ENCODE measurements at regions not wholly inside any gene's neighbourhood (a gene's known extent, or its start where the extent isn't known, plus 50 kb on each side); places are given as distances from the start of the nearest gene placed in this dataset.
"Not testable (repeated sequence)": the region's sequence is repeated elsewhere in the genome, so short reads cannot be mapped to it uniquely, and the experiment has no call there.

GRCh38 chr11:109512680-109513079, 90.7 kb downstream of the C11orf87 start:
- Mint-ChIP-seq H3K4me1 (ENCODE audit: low read depth) (no peaks in the 10 kb centered on the region), H3K27ac (no peak overlapping the region), H3K36me3 (ENCODE audit: insufficient read depth) (no peaks in the 10 kb centered on the region), H3K4me3 (ENCODE audit: low read depth) (no peak overlapping the region), H3K9me3 (ENCODE audit: low read depth) (no peaks in the 10 kb centered on the region), H3K27me3 (peaks cover 2% of the 10 kb centered on the region)
- no peak for DNase-seq (ENCODE audit: low spot score, unreplicated experiment)
- no peak for TF ChIP-seq CTCF (IDR thresholded peaks at IDR 0.05; ENCODE audit: unreplicated experiment)

GRCh38 chr11:109514313-109515018, 92.5 kb downstream of the C11orf87 start:
- no peak for TF ChIP-seq CTCF (IDR thresholded peaks at IDR 0.05; ENCODE audit: unreplicated experiment)
- H3K4me1 Mint-ChIP-seq (ENCODE audit: low read depth): no peaks in the 10 kb centered on the region

GRCh38 chr11:109519253-109519652, 97.3 kb downstream of the C11orf87 start:
- Mint-ChIP-seq H3K36me3 (ENCODE audit: insufficient read depth) (no peaks in the 10 kb centered on the region), H3K9me3 (ENCODE audit: low read depth) (no peaks in the 10 kb centered on the region), H3K4me3 (ENCODE audit: low read depth) (no peak overlapping the region), H3K4me1 (ENCODE audit: low read depth) (peaks cover 11% of the 10 kb centered on the region), H3K27me3 (no peaks in the 10 kb centered on the region), H3K27ac (no peak overlapping the region)
- no peak for DNase-seq (ENCODE audit: low spot score, unreplicated experiment)
- no peak for TF ChIP-seq CTCF (IDR thresholded peaks at IDR 0.05; ENCODE audit: unreplicated experiment)

More at GRCh38 chr11:109514313-109515018, 92.5 kb downstream of the C11orf87 start:
- no peaks in the 10 kb centered on the region for H3K9me3 Mint-ChIP-seq (ENCODE audit: low read depth)
- peaks cover 2% of the 10 kb centered on the region for H3K27me3 Mint-ChIP-seq
- DNase-seq (ENCODE audit: low spot score, unreplicated experiment): no peak
- H3K36me3 Mint-ChIP-seq (ENCODE audit: insufficient read depth): no peaks in the 10 kb centered on the region
- no peak overlapping the region for H3K27ac Mint-ChIP-seq
- no peak overlapping the region for H3K4me3 Mint-ChIP-seq (ENCODE audit: low read depth)

- H3K9me3 Mint-ChIP-seq (ENCODE audit: low read depth): no peaks in the 10 kb centered on the region
- TF ChIP-seq CTCF (IDR thresholded peaks at IDR 0.05; ENCODE audit: unreplicated experiment): no peak
- H3K27me3 Mint-ChIP-seq: no peaks in the 10 kb centered on the region
- no peaks in the 10 kb centered on the region for H3K36me3 Mint-ChIP-seq (ENCODE audit: insufficient read depth)
- H3K27ac Mint-ChIP-seq: no peak overlapping the region
- H3K4me3 Mint-ChIP-seq (ENCODE audit: low read depth): no peak overlapping the region
- H3K4me1 Mint-ChIP-seq (ENCODE audit: low read depth): peaks cover 11% of the 10 kb centered on the region
- no peak for DNase-seq (ENCODE audit: low spot score, unreplicated experiment)
These were observed 99.6 kb downstream of the C11orf87 start for GRCh38 chr11:109521571-109522086.

GRCh38 chr11:109522116-109522755, 100.2 kb downstream of the C11orf87 start:
- no peak for TF ChIP-seq CTCF (IDR thresholded peaks at IDR 0.05; ENCODE audit: unreplicated experiment)
- no peaks in the 10 kb centered on the region for H3K27me3 Mint-ChIP-seq
- no peak for DNase-seq (ENCODE audit: low spot score, unreplicated experiment)
- no peak overlapping the region for H3K4me3 Mint-ChIP-seq (ENCODE audit: low read depth)
- H3K4me1 Mint-ChIP-seq (ENCODE audit: low read depth): peaks cover 11% of the 10 kb centered on the region
- no peak overlapping the region for H3K27ac Mint-ChIP-seq
- H3K9me3 Mint-ChIP-seq (ENCODE audit: low read depth): no peaks in the 10 kb centered on the region
- no peaks in the 10 kb centered on the region for H3K36me3 Mint-ChIP-seq (ENCODE audit: insufficient read depth)

- not testable (repeated sequence) for H3K4me3 Mint-ChIP-seq (ENCODE audit: low read depth); DNase-seq (ENCODE audit: low spot score, unreplicated experiment); H3K36me3 Mint-ChIP-seq (ENCODE audit: insufficient read depth); H3K9me3 Mint-ChIP-seq (ENCODE audit: low read depth); H3K4me1 Mint-ChIP-seq (ENCODE audit: low read depth); H3K27me3 Mint-ChIP-seq; H3K27ac Mint-ChIP-seq
These were observed 103.6 kb downstream of the C11orf87 start for GRCh38 chr11:109525636-109526035.
